Mammary epithelial cell (primary cell): ENCODE measurements at regions not wholly inside any gene's neighbourhood (a gene's known extent, or its start where the extent isn't known, plus 50 kb on each side); places are given as distances from the start of the nearest gene placed in this dataset.

Experiments used
- EZH2 ChIP-seq: IDR thresholded peaks from 2 replicates; pipeline ENCODE4 v1.6.1; 2012; ENCODE audit warnings: low read length, inconsistent platforms, borderline replicate concordance
- TF ChIP-seq, protein P1 (sequence below), 2 donors: IDR thresholded peaks in 1 of 2; conservative IDR thresholded peaks in 1 of 2; 2 replicates each; pipeline ENCODE4 v1.5.1; 2011 to 2012; ENCODE audit warnings: inconsistent platforms in 2 of 2, low read length in 2 of 2, mild to moderate bottlenecking in 2 of 2, control low read depth in 1 of 2, low read depth in 1 of 2; ENCODE audit not compliant: insufficient read depth in 1 of 2; ENCODE audit errors: extremely low read depth in 1 of 2

DNA sequence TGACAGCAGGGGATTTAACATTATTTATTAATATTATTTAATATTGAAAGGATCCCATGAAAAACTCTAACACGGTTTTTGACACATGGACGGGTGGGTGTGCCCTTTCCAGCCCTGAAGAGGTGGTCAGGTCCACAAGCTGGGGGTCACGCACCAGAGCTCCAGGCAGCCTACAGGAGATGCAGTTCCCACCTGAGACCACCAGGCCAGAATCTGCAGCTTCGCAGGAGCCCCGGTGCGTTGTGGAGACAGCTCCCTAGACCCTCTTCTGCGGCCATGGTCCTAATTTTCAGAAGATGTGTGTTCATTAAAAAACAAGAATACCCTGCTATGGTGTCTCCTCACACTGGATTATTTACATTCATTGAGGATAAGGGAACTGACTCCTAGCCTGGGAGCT lies 331.1 kb downstream of the C16orf95 start:
- no peak for TF ChIP-seq EZH2
- TF ChIP-seq, protein P1, sequence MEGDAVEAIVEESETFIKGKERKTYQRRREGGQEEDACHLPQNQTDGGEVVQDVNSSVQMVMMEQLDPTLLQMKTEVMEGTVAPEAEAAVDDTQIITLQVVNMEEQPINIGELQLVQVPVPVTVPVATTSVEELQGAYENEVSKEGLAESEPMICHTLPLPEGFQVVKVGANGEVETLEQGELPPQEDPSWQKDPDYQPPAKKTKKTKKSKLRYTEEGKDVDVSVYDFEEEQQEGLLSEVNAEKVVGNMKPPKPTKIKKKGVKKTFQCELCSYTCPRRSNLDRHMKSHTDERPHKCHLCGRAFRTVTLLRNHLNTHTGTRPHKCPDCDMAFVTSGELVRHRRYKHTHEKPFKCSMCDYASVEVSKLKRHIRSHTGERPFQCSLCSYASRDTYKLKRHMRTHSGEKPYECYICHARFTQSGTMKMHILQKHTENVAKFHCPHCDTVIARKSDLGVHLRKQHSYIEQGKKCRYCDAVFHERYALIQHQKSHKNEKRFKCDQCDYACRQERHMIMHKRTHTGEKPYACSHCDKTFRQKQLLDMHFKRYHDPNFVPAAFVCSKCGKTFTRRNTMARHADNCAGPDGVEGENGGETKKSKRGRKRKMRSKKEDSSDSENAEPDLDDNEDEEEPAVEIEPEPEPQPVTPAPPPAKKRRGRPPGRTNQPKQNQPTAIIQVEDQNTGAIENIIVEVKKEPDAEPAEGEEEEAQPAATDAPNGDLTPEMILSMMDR (conservative IDR thresholded peaks at IDR 0.05 in 1 of 2, IDR thresholded peaks at IDR 0.05 in 1 of 2; ENCODE audit: extremely low read depth in 1 of 2, insufficient read depth in 1 of 2, low read depth in 1 of 2, low read length in 2 of 2) = no peak
